ENCODE measurements at regions not wholly inside any gene's neighbourhood (a gene's known extent, or its start where the extent isn't known, plus 50 kb on each side); places are given as distances from the start of the nearest gene placed in this dataset.

DNA sequence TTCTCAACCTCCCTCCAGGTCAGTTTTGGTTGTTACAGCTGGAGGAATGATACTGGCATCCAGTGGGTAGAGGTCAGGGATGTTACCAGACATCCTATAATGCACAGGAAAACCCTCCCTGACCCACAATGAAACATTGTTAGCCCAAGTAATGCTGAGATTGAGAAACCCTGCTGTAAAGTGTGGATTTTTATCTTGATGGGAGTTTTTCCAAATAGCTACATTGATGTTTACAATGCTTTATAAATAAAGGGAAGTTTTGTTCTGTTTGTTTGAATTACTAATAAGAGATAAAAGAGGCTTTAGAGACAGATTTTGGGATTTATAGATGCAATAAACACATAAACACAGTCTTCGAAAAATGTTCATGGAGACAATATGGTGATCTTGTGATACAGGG lies 194.0 kb upstream of the NUDT6 start:
- TF ChIP-seq, protein P1, sequence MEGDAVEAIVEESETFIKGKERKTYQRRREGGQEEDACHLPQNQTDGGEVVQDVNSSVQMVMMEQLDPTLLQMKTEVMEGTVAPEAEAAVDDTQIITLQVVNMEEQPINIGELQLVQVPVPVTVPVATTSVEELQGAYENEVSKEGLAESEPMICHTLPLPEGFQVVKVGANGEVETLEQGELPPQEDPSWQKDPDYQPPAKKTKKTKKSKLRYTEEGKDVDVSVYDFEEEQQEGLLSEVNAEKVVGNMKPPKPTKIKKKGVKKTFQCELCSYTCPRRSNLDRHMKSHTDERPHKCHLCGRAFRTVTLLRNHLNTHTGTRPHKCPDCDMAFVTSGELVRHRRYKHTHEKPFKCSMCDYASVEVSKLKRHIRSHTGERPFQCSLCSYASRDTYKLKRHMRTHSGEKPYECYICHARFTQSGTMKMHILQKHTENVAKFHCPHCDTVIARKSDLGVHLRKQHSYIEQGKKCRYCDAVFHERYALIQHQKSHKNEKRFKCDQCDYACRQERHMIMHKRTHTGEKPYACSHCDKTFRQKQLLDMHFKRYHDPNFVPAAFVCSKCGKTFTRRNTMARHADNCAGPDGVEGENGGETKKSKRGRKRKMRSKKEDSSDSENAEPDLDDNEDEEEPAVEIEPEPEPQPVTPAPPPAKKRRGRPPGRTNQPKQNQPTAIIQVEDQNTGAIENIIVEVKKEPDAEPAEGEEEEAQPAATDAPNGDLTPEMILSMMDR (conservative IDR thresholded peaks at IDR 0.05; ENCODE audit: low read depth, low read length), result no peak
- TF ChIP-seq EZH2 (IDR thresholded peaks at IDR 0.05; ENCODE audit: low read length, unreplicated experiment), result no peak
